Mammary epithelial cell (primary cell): ENCODE measurements at regions not wholly inside any gene's neighbourhood (a gene's known extent, or its start where the extent isn't known, plus 50 kb on each side); places are given as distances from the start of the nearest gene placed in this dataset.

Experiments used
- CTCF ChIP-seq, 2 donors: IDR thresholded peaks in 1 of 2; conservative IDR thresholded peaks in 1 of 2; 2 replicates each; pipeline ENCODE4 v1.5.1; 2011 to 2012; ENCODE audit warnings: inconsistent platforms in 2 of 2, low read length in 2 of 2, mild to moderate bottlenecking in 2 of 2, control low read depth in 1 of 2, low read depth in 1 of 2; ENCODE audit not compliant: insufficient read depth in 1 of 2; ENCODE audit errors: extremely low read depth in 1 of 2
- EZH2 ChIP-seq: IDR thresholded peaks from 2 replicates; pipeline ENCODE4 v1.6.1; 2012; ENCODE audit warnings: low read length, inconsistent platforms, borderline replicate concordance

GRCh38 chr7:69537691-69538090 lies 60.6 kb upstream of the AUTS2 start:
- TF ChIP-seq CTCF (conservative IDR thresholded peaks at IDR 0.05 in 1 of 2, IDR thresholded peaks at IDR 0.05 in 1 of 2; ENCODE audit: extremely low read depth in 1 of 2, insufficient read depth in 1 of 2, low read depth in 1 of 2, low read length in 2 of 2) (no peak), EZH2 (no peak)
